CD4-positive, alpha-beta T cell (primary cell): ENCODE measurements at regions not wholly inside any gene's neighbourhood (a gene's known extent, or its start where the extent isn't known, plus 50 kb on each side); places are given as distances from the start of the nearest gene placed in this dataset.

ENCODE experiments used
- ATAC-seq: fragments of 200-7000 bp; cut with Tn5 transposase; one replicate; pipeline ENCODE4 v1.10.0; 2022; ENCODE audit warnings: mild to moderate bottlenecking; ENCODE audit not compliant: poor library complexity
- CTCF ChIA-PET: fragments of 350-600 bp; sonication (Branson Sonifier 250); formaldehyde crosslinking; loops from one replicate; lab custom pipeline; 2021; ENCODE audit warnings: antibody characterized with exemption, inconsistent platforms; lab: Charles Lee
- POLR2A ChIA-PET: fragments of 350-600 bp; sonication (Branson Sonifier 250); formaldehyde crosslinking; loops from one replicate; lab custom pipeline; 2021; ENCODE audit warnings: antibody characterized with exemption, inconsistent platforms; lab: Charles Lee
- DNase-seq, 14 experiments: peaks; one replicate each; pipeline ENCODE4 v3.0.0-alpha.2; 2013 to 2020; ENCODE audit warnings: mixed read lengths in 2 of 14
- H3K27ac ChIP-seq, 2 donors: one replicate each; pipeline versions ENCODE4 v1.5.1 to v1.7.0; 2013; ENCODE audit warnings: low read length in 2 of 2, low read depth in 1 of 2, mild to moderate bottlenecking in 1 of 2
- H3K27me3 ChIP-seq, 2 experiments: 1 replicate in 1 of 2; 2 replicates in 1 of 2; pipeline versions ENCODE4 v1.6.1 to v1.7.0; 2013; ENCODE audit warnings: low read length in 2 of 2, control low read depth in 1 of 2, mild to moderate bottlenecking in 1 of 2, moderate library complexity in 1 of 2; ENCODE audit not compliant: insufficient read depth in 2 of 2, control insufficient read depth in 1 of 2
- H3K36me3 ChIP-seq: one replicate; pipeline ENCODE4 v1.6.1; 2013; ENCODE audit warnings: low read length, control low read depth; ENCODE audit not compliant: insufficient read depth
- H3K4me1 ChIP-seq: one replicate; pipeline ENCODE4 v1.6.1; 2013; ENCODE audit warnings: low read length, control low read depth; ENCODE audit not compliant: insufficient read depth
- H3K4me3 ChIP-seq: one replicate; pipeline ENCODE4 v1.5.1; 2013; ENCODE audit warnings: mild to moderate bottlenecking, low read length, moderate library complexity
- H3K9me3 ChIP-seq, 2 experiments: 1 replicate in 1 of 2; 2 replicates in 1 of 2; pipeline versions ENCODE4 v1.6.1 to v1.7.0; 2013; ENCODE audit warnings: low read length in 2 of 2, mild to moderate bottlenecking in 2 of 2, control low read depth in 1 of 2, moderate library complexity in 1 of 2; ENCODE audit not compliant: control insufficient read depth in 1 of 2, insufficient read depth in 1 of 2
- H3K27ac Mint-ChIP-seq: one replicate; pipeline ENCODE4 v1.8.0; 2020; ENCODE audit warnings: mixed read lengths
- H3K27me3 Mint-ChIP-seq: one replicate; pipeline ENCODE4 v1.8.0; 2021; ENCODE audit warnings: mixed read lengths
- H3K36me3 Mint-ChIP-seq: one replicate; pipeline ENCODE4 v1.8.0; 2021; ENCODE audit warnings: low read depth, mixed read lengths
- H3K4me1 Mint-ChIP-seq: one replicate; pipeline ENCODE4 v1.8.0; 2021; ENCODE audit warnings: low read depth, mixed read lengths
- H3K4me3 Mint-ChIP-seq: one replicate; pipeline ENCODE4 v1.8.0; 2020; ENCODE audit warnings: mild to moderate bottlenecking, mixed read lengths
- H3K9me3 Mint-ChIP-seq: one replicate; pipeline ENCODE4 v1.8.0; 2020; ENCODE audit warnings: mixed read lengths
- intact Hi-C, 2 experiments: fragments of 100-400 bp; cut with DNase I in 1 of 2; cut with micrococcal nuclease in 1 of 2; formaldehyde crosslinking; loops; one replicate each; pipeline versions ENCODE4 v1.15.1 to v1.9.0; 2023 to 2025; cut with DNase I, micrococcal nuclease
- TF ChIP-seq, protein P1 (sequence below): fragments of 200-600 bp; IDR thresholded peaks from one replicate; pipeline ENCODE4 v1.8.0; 2022; ENCODE audit warnings: antibody characterized with exemption, mild to moderate bottlenecking

DNA sequence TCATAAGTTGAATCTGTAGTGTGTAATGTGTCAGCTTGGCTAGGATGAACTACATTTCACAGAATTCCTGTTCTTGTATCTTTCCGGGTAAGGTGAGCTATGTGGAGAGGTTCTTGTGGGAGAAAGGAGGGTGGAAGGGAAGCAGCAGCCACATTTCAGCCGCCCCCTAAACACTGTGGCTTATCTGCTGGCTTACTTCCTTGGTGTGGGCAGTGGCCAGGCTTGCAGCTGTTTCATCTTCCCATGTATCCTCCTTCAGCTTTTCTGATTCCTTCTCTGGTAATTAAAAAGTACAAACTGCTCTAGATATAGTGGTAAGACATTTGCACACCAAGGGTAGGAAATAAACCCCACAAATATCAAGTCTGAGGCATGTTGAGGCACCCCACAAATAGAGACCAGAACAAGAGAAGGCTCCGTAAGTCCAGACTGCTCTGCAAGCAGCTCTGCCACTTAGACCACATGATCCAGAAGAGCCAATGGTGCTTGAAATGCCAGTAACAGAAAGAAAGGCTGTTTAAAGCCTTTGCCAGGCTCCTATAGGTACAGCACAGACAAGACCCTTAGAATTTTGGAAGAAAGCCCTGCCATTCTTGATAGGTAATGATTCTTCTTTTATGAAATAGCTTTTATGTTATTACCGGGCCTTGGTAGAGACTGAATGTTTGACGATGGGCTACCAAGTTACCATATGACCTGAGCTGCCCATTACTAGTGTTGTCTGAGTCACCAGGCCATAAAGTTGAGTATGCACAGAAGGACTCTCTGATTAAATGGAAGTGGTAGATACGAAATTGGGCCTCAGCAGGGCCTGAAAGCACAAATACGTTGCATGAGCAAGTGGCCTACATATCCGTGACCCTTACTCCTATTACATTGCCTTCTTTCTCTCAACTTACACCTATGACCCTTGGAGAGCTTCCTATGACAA is 215.0 kb upstream of the SGK1 start:
- H3K27me3 ChIP-seq: no peaks in the 10 kb centered on the region
- Mint-ChIP-seq H3K27ac (no peak overlapping the region), H3K27me3 (no peaks in the 10 kb centered on the region), H3K4me3 (no peak overlapping the region), H3K9me3 (peaks cover 2% of the 10 kb centered on the region), H3K36me3 (no peaks in the 10 kb centered on the region), H3K4me1 (peaks cover 45% of the 10 kb centered on the region)
- ATAC-seq (no peak), DNase-seq (no peak)
- H3K4me1 ChIP-seq: peaks cover 10% of the 10 kb centered on the region
- no peak overlapping the region for H3K27ac ChIP-seq
- peaks cover 0 to 5% of the 10 kb centered on the region in 2 experiments for H3K9me3 ChIP-seq
- no peak overlapping the region for H3K4me3 ChIP-seq
- intact Hi-C loops: no loop called here
- POLR2A ChIA-PET: interaction anchor here (0.7 kb wide), 2 partner anchors 48 to 354 kb away, joined by 3 read pairs; no protein-coding TSS in a partner anchor
- TF ChIP-seq, protein P1, sequence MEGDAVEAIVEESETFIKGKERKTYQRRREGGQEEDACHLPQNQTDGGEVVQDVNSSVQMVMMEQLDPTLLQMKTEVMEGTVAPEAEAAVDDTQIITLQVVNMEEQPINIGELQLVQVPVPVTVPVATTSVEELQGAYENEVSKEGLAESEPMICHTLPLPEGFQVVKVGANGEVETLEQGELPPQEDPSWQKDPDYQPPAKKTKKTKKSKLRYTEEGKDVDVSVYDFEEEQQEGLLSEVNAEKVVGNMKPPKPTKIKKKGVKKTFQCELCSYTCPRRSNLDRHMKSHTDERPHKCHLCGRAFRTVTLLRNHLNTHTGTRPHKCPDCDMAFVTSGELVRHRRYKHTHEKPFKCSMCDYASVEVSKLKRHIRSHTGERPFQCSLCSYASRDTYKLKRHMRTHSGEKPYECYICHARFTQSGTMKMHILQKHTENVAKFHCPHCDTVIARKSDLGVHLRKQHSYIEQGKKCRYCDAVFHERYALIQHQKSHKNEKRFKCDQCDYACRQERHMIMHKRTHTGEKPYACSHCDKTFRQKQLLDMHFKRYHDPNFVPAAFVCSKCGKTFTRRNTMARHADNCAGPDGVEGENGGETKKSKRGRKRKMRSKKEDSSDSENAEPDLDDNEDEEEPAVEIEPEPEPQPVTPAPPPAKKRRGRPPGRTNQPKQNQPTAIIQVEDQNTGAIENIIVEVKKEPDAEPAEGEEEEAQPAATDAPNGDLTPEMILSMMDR: no peak
- CTCF ChIA-PET: no interaction called here
- no peaks in the 10 kb centered on the region for H3K36me3 ChIP-seq

DNA sequence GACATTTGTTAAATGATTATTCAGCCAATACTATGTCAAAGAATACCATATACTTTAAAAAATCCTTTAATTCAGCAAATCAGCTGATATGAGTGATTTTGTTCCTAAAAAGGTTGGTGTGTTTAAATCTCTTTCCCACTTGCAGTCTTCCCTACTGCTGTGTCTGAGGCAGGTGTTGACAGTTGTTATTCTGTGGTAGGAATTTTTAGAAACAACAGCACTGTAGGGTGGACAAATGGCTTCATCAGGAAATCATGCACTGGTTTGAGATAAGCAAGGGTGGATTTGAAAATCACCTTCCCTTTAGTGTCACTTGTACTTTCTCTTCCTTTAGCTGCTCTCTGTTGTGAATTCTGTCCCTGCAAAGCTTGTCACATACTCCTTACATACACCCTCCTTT is 213.7 kb upstream of the SGK1 start:
- H3K9me3 Mint-ChIP-seq: peaks cover 2% of the 10 kb centered on the region
- ChIA-PET CTCF (no interaction called here), POLR2A (no interaction called here)
- ATAC-seq (no peak), DNase-seq (no peak)
- H3K4me3 Mint-ChIP-seq: no peak overlapping the region
- no peak overlapping the region for H3K27ac Mint-ChIP-seq
- H3K4me1 Mint-ChIP-seq: peaks cover 45% of the 10 kb centered on the region
- intact Hi-C loops: no loop called here
- no peak overlapping the region for H3K27ac ChIP-seq
- TF ChIP-seq, protein P1: no peak
- no peak overlapping the region for H3K4me3 ChIP-seq
- H3K27me3 ChIP-seq: no peaks in the 10 kb centered on the region
- peaks cover 10% of the 10 kb centered on the region for H3K4me1 ChIP-seq
- no peaks in the 10 kb centered on the region for H3K36me3 ChIP-seq
- no peaks in the 10 kb centered on the region for H3K27me3 Mint-ChIP-seq
- H3K36me3 Mint-ChIP-seq: no peaks in the 10 kb centered on the region
- peaks cover 0 to 5% of the 10 kb centered on the region in 2 experiments for H3K9me3 ChIP-seq

DNA sequence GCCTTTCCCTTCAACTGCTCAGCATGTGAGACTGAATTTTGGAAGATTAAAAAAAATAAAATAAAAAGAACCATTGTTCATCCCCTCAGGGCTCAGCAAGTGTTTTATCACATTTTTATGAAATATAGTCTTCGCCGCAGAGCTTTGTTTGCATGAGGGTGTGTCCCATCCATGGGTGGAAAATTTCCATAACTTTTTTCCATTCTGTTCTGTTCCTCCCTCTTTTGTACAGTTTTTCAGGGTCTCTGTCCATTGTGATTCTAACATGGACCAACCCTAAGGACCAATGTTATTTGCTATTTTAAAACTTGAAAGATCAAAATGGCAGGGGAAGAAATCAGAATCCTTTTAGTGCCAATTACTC is 213.3 kb upstream of the SGK1 start:
- POLR2A ChIA-PET: no interaction called here
- no peaks in the 10 kb centered on the region for H3K36me3 ChIP-seq
- H3K9me3 ChIP-seq: peaks cover 0 to 5% of the 10 kb centered on the region in 2 experiments
- DNase-seq: no peak
- H3K27me3 ChIP-seq: no peaks in the 10 kb centered on the region
- no peak overlapping the region for H3K4me3 ChIP-seq
- H3K27me3 Mint-ChIP-seq: no peaks in the 10 kb centered on the region
- H3K27ac Mint-ChIP-seq: no peak overlapping the region
- H3K4me1 ChIP-seq: peaks cover 10% of the 10 kb centered on the region
- no peak for ATAC-seq
- TF ChIP-seq, protein P1: no peak
- no peaks in the 10 kb centered on the region for H3K36me3 Mint-ChIP-seq
- H3K9me3 Mint-ChIP-seq: peaks cover 2% of the 10 kb centered on the region
- H3K4me1 Mint-ChIP-seq: peaks cover 43% of the 10 kb centered on the region
- H3K27ac ChIP-seq: no peak overlapping the region
- CTCF ChIA-PET: no interaction called here
- intact Hi-C loops: no loop called here
- H3K4me3 Mint-ChIP-seq: no peak overlapping the region
